H9 (cell line): ENCODE measurements at regions not wholly inside any gene's neighbourhood (a gene's known extent, or its start where the extent isn't known, plus 50 kb on each side); places are given as distances from the start of the nearest gene placed in this dataset.

Source experiments
- DNase-seq: peaks from one replicate; pipeline ENCODE4 v3.0.0-alpha.2; 2017
- H2AFZ ChIP-seq: one replicate; pipeline ENCODE4 v1.6.1; 2013; ENCODE audit warnings: mild to moderate bottlenecking, low read length, control low read depth, moderate library complexity
- H2AK5ac ChIP-seq: 2 replicates; pipeline ENCODE4 v1.6.1; 2013; ENCODE audit warnings: low read length, control low read depth, mixed read lengths; ENCODE audit not compliant: insufficient read length
- H2BK120ac ChIP-seq: one replicate; pipeline ENCODE4 v1.6.1; 2013; ENCODE audit warnings: low read depth, mild to moderate bottlenecking, low read length, control low read depth, inconsistent platforms; ENCODE audit not compliant: poor library complexity, severe bottlenecking
- H2BK12ac ChIP-seq: 2 replicates; pipeline ENCODE4 v1.6.1; 2013; ENCODE audit warnings: low read length, control low read depth, mixed read lengths, low read depth; ENCODE audit not compliant: insufficient read length
- H2BK15ac ChIP-seq: 2 replicates; pipeline ENCODE4 v1.6.1; 2013; ENCODE audit warnings: low read depth, low read length, control low read depth
- H2BK20ac ChIP-seq: one replicate; pipeline ENCODE4 v1.6.1; 2013; ENCODE audit warnings: low read depth, mild to moderate bottlenecking, low read length, control low read depth, inconsistent platforms; ENCODE audit not compliant: poor library complexity, severe bottlenecking
- H2BK5ac ChIP-seq: 2 replicates; pipeline ENCODE4 v1.6.1; 2013; ENCODE audit warnings: low read length, control low read depth, mixed read lengths; ENCODE audit not compliant: insufficient read length
- H3K14ac ChIP-seq: 2 replicates; pipeline ENCODE4 v1.6.1; 2013; ENCODE audit warnings: low read length, control low read depth; ENCODE audit not compliant: insufficient read depth
- H3K18ac ChIP-seq: 2 replicates; pipeline ENCODE4 v1.6.1; 2013; ENCODE audit warnings: low read depth, mild to moderate bottlenecking, mixed read lengths, low read length, control low read depth; ENCODE audit not compliant: insufficient read length
- H3K23ac ChIP-seq: 2 replicates; pipeline ENCODE4 v1.6.1; 2013; ENCODE audit warnings: low read length, control low read depth, mixed read lengths, low read depth; ENCODE audit not compliant: insufficient read length
- H3K23me2 ChIP-seq: 2 replicates; pipeline ENCODE4 v1.6.1; 2013; ENCODE audit warnings: low read depth, mild to moderate bottlenecking, mixed read lengths, low read length, control low read depth; ENCODE audit not compliant: insufficient read length, poor library complexity, severe bottlenecking
- H3K27ac ChIP-seq: 2 replicates; pipeline ENCODE4 v1.5.1; 2013; ENCODE audit warnings: low read length, control low read depth, mixed read lengths, low read depth; ENCODE audit not compliant: insufficient read length
- H3K27me3 ChIP-seq: 2 replicates; pipeline ENCODE4 v1.6.1; 2013; ENCODE audit warnings: low read length, control low read depth, inconsistent platforms; ENCODE audit not compliant: insufficient read depth
- H3K4ac ChIP-seq: 2 replicates; pipeline ENCODE4 v1.6.1; 2013; ENCODE audit warnings: low read depth, mild to moderate bottlenecking, control low read depth, inconsistent platforms, low read length, moderate library complexity
- H3K4me1 ChIP-seq: 2 replicates; pipeline ENCODE4 v1.6.1; 2013; ENCODE audit warnings: low read length, control low read depth, inconsistent platforms; ENCODE audit not compliant: insufficient read depth
- H3K4me2 ChIP-seq: 2 replicates; pipeline ENCODE4 v1.6.1; 2013; ENCODE audit warnings: low read length, control low read depth, mixed read lengths; ENCODE audit not compliant: insufficient read length, insufficient read depth
- H3K56ac ChIP-seq: 2 replicates; pipeline ENCODE4 v1.6.1; 2013; ENCODE audit warnings: low read depth, mild to moderate bottlenecking, mixed read lengths, low read length, control low read depth; ENCODE audit not compliant: insufficient read length
- H3K79me1 ChIP-seq: 2 replicates; pipeline ENCODE4 v1.6.1; 2013; ENCODE audit warnings: low read depth, mild to moderate bottlenecking, moderate library complexity, low read length, control low read depth, inconsistent platforms; ENCODE audit not compliant: insufficient read depth, poor library complexity, severe bottlenecking
- H3K79me2 ChIP-seq: 2 replicates; pipeline ENCODE4 v1.6.1; 2013; ENCODE audit warnings: low read length, control low read depth, inconsistent platforms; ENCODE audit not compliant: insufficient read depth
- H3K9ac ChIP-seq: 2 replicates; pipeline ENCODE4 v1.6.1; 2013; ENCODE audit warnings: low read length, control low read depth, mixed read lengths; ENCODE audit not compliant: insufficient read length; ENCODE audit errors: extremely low read depth
- H3K9me3 ChIP-seq: one replicate; pipeline ENCODE4 v1.6.1; 2013; ENCODE audit warnings: low read depth, low read length, inconsistent platforms; ENCODE audit not compliant: control insufficient read depth
- H3T11ph ChIP-seq: one replicate; pipeline ENCODE4 v1.6.1; 2013; ENCODE audit warnings: mild to moderate bottlenecking, low read length, control low read depth, inconsistent platforms
- H4K20me1 ChIP-seq: one replicate; pipeline ENCODE4 v1.6.1; 2013; ENCODE audit not compliant: control insufficient read depth, insufficient read length, insufficient read depth
- H4K5ac ChIP-seq: 2 replicates; pipeline ENCODE4 v1.6.1; 2013; ENCODE audit warnings: low read depth, mild to moderate bottlenecking, mixed read lengths, low read length, control low read depth; ENCODE audit not compliant: insufficient read length
- H4K8ac ChIP-seq: replicated peaks from 2 replicates; pipeline ENCODE4 v1.6.1; 2013; ENCODE audit warnings: low read length, control low read depth, mixed read lengths, low read depth; ENCODE audit not compliant: insufficient read length
- H4K91ac ChIP-seq: 2 replicates; pipeline ENCODE4 v1.6.1; 2013; ENCODE audit warnings: low read depth, mild to moderate bottlenecking, moderate library complexity, mixed read lengths, low read length, control low read depth; ENCODE audit not compliant: insufficient read length
- H3K27ac Mint-ChIP-seq, 3 experiments: 2 replicates in 2 of 3; 3 replicates in 1 of 3; pipeline ENCODE4 v1.8.0; 2020 to 2021; ENCODE audit warnings: mixed read lengths in 3 of 3, mild to moderate bottlenecking in 1 of 3, moderate library complexity in 1 of 3
- H3K27me3 Mint-ChIP-seq: 2 replicates; pipeline ENCODE4 v1.8.0; 2021; ENCODE audit warnings: low read depth, mild to moderate bottlenecking, moderate library complexity, mixed read lengths
- H3K36me3 Mint-ChIP-seq, 3 experiments: 2 replicates in 2 of 3; 3 replicates in 1 of 3; pipeline ENCODE4 v1.8.0; 2020 to 2021; ENCODE audit warnings: low read depth in 3 of 3, mixed read lengths in 3 of 3; ENCODE audit not compliant: insufficient read depth in 1 of 3
- H3K4me1 Mint-ChIP-seq, 2 experiments: 2 replicates each; pipeline ENCODE4 v1.8.0; 2020; ENCODE audit warnings: mixed read lengths in 2 of 2
- H3K4me3 Mint-ChIP-seq, 2 experiments: 2 replicates in 1 of 2; 3 replicates in 1 of 2; pipeline ENCODE4 v1.8.0; 2020 to 2021; ENCODE audit warnings: mild to moderate bottlenecking in 2 of 2, mixed read lengths in 2 of 2, moderate library complexity in 1 of 2
- H3K9me3 Mint-ChIP-seq, 2 experiments: 2 replicates in 1 of 2; 3 replicates in 1 of 2; pipeline ENCODE4 v1.8.0; 2020; ENCODE audit warnings: mild to moderate bottlenecking in 2 of 2, mixed read lengths in 2 of 2, moderate library complexity in 1 of 2
- WGBS: extraction: QIAGEN DNeasy Blood & Tissue Kit; methylation state at CpG from one replicate; pipeline ENCODE4 v1.1.7; 2013; ENCODE audit warnings: missing lambda C conversion rate, low lambda C conversion rate, mixed read lengths; ENCODE audit not compliant: insufficient read length; ENCODE audit errors: extremely low coverage; 5-methylcytosine and 5-hydroxymethylcytosine counted together
- TF ChIP-seq, protein P1 (sequence below): fragments of 200-600 bp; sonication (generic); conservative IDR thresholded peaks from 3 replicates; pipeline ENCODE4 v1.8.0; 2021; ENCODE audit warnings: antibody characterized with exemption, mild to moderate bottlenecking

GRCh38 chr13:103537616-103538015 lies 471.4 kb upstream of the SLC10A2 start:
- H4K8ac ChIP-seq: no peak overlapping the region
- H3K79me1 ChIP-seq: no peaks in the 10 kb centered on the region
- no peak overlapping the region for H2BK5ac ChIP-seq
- H2BK15ac ChIP-seq: no peak overlapping the region
- Mint-ChIP-seq H3K27me3 (no peaks in the 10 kb centered on the region), H3K27ac (no peak overlapping the region), H3K4me3 (no peak overlapping the region), H3K9me3 (peaks cover 6 to 9% of the 10 kb centered on the region in 2 experiments), H3K36me3 (peaks cover under 1 to 7% (median 2%) of the 10 kb centered on the region in 3 experiments; a peak in 5 of 7 replicates), H3K4me1 (peaks cover 4 to 7% of the 10 kb centered on the region in 2 experiments)
- no peaks in the 10 kb centered on the region for H3K9me3 ChIP-seq
- H3T11ph ChIP-seq: no peak overlapping the region
- no peak overlapping the region for H4K91ac ChIP-seq
- H3K27ac ChIP-seq: no peak overlapping the region
- no peak overlapping the region for H3K4me2 ChIP-seq
- H3K27me3 ChIP-seq: no peaks in the 10 kb centered on the region
- no peak for DNase-seq
- H2BK12ac ChIP-seq: no peak overlapping the region
- WGBS: no CpG with 5 or more reads among the region's 3 CpGs
- no peak overlapping the region for H3K4ac ChIP-seq
- H3K9ac ChIP-seq: no peak overlapping the region
- no peak overlapping the region for H3K18ac ChIP-seq
- no peak overlapping the region for H4K5ac ChIP-seq
- H3K23ac ChIP-seq: no peak overlapping the region
- H2AK5ac ChIP-seq: no peak overlapping the region
- H3K23me2 ChIP-seq: no peaks in the 10 kb centered on the region
- H2AFZ ChIP-seq: no peak overlapping the region
- H2BK20ac ChIP-seq: no peak overlapping the region
- TF ChIP-seq, protein P1, sequence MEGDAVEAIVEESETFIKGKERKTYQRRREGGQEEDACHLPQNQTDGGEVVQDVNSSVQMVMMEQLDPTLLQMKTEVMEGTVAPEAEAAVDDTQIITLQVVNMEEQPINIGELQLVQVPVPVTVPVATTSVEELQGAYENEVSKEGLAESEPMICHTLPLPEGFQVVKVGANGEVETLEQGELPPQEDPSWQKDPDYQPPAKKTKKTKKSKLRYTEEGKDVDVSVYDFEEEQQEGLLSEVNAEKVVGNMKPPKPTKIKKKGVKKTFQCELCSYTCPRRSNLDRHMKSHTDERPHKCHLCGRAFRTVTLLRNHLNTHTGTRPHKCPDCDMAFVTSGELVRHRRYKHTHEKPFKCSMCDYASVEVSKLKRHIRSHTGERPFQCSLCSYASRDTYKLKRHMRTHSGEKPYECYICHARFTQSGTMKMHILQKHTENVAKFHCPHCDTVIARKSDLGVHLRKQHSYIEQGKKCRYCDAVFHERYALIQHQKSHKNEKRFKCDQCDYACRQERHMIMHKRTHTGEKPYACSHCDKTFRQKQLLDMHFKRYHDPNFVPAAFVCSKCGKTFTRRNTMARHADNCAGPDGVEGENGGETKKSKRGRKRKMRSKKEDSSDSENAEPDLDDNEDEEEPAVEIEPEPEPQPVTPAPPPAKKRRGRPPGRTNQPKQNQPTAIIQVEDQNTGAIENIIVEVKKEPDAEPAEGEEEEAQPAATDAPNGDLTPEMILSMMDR: no peak
- H2BK120ac ChIP-seq: no peak overlapping the region
- H3K56ac ChIP-seq: no peak overlapping the region
- H3K14ac ChIP-seq: no peak overlapping the region
- no peaks in the 10 kb centered on the region for H3K79me2 ChIP-seq
- no peaks in the 10 kb centered on the region for H3K4me1 ChIP-seq
- no peaks in the 10 kb centered on the region for H4K20me1 ChIP-seq
